Mesothelial cell of epicardium (in vitro differentiated cells): ENCODE measurements at regions not wholly inside any gene's neighbourhood (a gene's known extent, or its start where the extent isn't known, plus 50 kb on each side); places are given as distances from the start of the nearest gene placed in this dataset.

Source experiments
- DNase-seq, 2 experiments: peaks; one replicate each; pipeline ENCODE4 v3.0.0; 2021; ENCODE audit warnings: low spot score in 2 of 2; ENCODE audit not compliant: unreplicated experiment in 2 of 2
- H3K27ac Mint-ChIP-seq: 2 replicates; pipeline ENCODE4 v1.8.0; 2021; ENCODE audit warnings: mixed read lengths
- H3K27me3 Mint-ChIP-seq: 2 replicates; pipeline ENCODE4 v1.8.0; 2021; ENCODE audit warnings: low read depth, mixed read lengths
- H3K36me3 Mint-ChIP-seq: 2 replicates; pipeline ENCODE4 v1.8.0; 2021; ENCODE audit warnings: mixed read lengths
- H3K4me1 Mint-ChIP-seq: 2 replicates; pipeline ENCODE4 v1.8.0; 2021; ENCODE audit warnings: mixed read lengths
- H3K4me3 Mint-ChIP-seq: 2 replicates; pipeline ENCODE4 v1.8.0; 2021; ENCODE audit warnings: mild to moderate bottlenecking, moderate library complexity, mixed read lengths
- H3K9me3 Mint-ChIP-seq: 2 replicates; pipeline ENCODE4 v1.8.0; 2021; ENCODE audit warnings: mixed read lengths
- TF ChIP-seq, protein P1 (sequence below): fragments of 200-600 bp; sonication (generic); IDR thresholded peaks from one replicate; pipeline ENCODE4 v1.5.0; 2021; ENCODE audit warnings: antibody characterized with exemption; ENCODE audit not compliant: unreplicated experiment

DNA sequence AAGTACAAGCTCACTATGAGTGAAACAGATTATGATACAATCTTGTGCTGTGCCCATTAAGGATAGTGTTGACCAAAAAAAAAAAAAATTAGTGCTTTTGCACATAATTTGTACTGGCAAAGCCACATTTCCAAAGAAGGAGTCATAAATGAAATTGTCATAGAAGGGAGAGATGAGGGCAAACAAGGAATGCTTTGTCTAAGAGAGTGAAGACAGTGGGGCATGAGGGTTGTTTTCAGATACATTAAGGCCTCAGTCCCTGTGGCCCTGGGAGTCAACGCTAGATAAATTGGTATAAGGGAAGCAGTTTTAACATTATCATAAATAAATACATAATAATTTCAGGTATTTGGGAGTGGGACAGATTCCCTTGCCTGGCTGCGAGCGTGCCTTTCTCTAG, 267.5 kb upstream of the PRKCQ start:
- H3K27me3 Mint-ChIP-seq: no peaks in the 10 kb centered on the region
- no peak overlapping the region for H3K4me3 Mint-ChIP-seq
- DNase-seq: no peak
- TF ChIP-seq, protein P1, sequence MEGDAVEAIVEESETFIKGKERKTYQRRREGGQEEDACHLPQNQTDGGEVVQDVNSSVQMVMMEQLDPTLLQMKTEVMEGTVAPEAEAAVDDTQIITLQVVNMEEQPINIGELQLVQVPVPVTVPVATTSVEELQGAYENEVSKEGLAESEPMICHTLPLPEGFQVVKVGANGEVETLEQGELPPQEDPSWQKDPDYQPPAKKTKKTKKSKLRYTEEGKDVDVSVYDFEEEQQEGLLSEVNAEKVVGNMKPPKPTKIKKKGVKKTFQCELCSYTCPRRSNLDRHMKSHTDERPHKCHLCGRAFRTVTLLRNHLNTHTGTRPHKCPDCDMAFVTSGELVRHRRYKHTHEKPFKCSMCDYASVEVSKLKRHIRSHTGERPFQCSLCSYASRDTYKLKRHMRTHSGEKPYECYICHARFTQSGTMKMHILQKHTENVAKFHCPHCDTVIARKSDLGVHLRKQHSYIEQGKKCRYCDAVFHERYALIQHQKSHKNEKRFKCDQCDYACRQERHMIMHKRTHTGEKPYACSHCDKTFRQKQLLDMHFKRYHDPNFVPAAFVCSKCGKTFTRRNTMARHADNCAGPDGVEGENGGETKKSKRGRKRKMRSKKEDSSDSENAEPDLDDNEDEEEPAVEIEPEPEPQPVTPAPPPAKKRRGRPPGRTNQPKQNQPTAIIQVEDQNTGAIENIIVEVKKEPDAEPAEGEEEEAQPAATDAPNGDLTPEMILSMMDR: no peak
- H3K36me3 Mint-ChIP-seq: no peaks in the 10 kb centered on the region
- peaks cover 18% of the 10 kb centered on the region for H3K9me3 Mint-ChIP-seq
- H3K27ac Mint-ChIP-seq: no peak overlapping the region
- H3K4me1 Mint-ChIP-seq: no peaks in the 10 kb centered on the region

DNA sequence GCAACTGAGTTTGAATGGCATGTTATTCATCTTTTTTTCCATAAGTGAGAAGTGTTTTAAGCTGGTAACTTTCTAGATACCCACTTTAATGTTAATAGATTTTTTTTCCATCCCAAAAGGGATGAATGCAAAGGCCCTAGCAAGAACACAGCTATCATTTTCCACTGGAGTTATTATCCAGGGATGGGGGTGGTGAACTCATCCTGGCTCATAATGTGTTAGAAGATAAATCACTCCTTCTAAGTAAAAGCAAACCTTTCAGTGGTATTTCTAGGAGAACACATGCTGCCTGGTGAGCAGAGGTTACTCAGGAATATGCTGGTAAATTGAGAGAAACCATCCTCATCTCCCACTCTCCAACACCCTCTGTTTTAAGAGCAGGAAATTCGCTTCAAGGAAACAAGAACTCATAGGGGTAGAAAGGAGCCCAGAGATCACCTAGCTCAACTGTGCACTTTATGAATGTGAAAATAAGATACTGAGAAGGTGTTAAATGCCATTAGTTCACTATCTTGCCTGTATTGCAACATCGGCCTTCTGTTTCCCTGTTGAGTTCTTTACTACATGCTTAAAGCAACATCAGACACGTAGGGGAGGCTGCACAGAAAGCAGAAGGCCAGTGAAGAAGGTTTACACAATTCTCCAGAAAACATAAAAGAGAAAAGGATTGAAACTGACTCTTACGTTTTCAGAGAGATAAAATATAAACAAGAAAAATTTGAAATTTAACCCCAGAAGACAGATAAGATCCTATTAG, 264.0 kb upstream of the PRKCQ start:
- Mint-ChIP-seq H3K4me1 (no peaks in the 10 kb centered on the region), H3K27ac (no peak overlapping the region), H3K27me3 (no peaks in the 10 kb centered on the region), H3K9me3 (peaks cover 27% of the 10 kb centered on the region), H3K36me3 (no peaks in the 10 kb centered on the region), H3K4me3 (no peak overlapping the region)
- DNase-seq: no peak
- TF ChIP-seq, protein P1: no peak

DNA sequence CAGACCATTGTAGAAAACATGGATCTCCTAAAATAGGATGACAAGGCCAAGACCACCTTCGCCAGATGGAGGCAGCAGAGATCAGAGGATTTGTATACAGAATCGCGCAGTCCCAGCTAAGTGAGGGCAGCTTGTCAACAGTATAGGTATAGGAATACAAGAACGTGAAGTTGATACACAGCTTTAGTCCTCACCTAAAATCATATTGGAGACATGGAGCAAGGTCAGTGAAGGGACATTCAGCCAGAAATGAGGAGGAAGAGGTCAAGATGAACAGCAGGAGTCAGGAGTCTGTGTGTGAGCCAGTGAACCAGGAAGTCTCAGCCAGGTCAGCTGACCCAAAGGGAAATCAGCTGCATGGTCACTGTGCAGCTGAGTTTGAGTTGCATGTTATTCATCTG, 263.4 kb upstream of the PRKCQ start:
- Mint-ChIP-seq H3K27ac (no peak overlapping the region), H3K4me3 (no peak overlapping the region), H3K27me3 (no peaks in the 10 kb centered on the region), H3K9me3 (peaks cover 27% of the 10 kb centered on the region), H3K36me3 (no peaks in the 10 kb centered on the region), H3K4me1 (no peaks in the 10 kb centered on the region)
- TF ChIP-seq, protein P1: no peak
- DNase-seq: no peak

DNA sequence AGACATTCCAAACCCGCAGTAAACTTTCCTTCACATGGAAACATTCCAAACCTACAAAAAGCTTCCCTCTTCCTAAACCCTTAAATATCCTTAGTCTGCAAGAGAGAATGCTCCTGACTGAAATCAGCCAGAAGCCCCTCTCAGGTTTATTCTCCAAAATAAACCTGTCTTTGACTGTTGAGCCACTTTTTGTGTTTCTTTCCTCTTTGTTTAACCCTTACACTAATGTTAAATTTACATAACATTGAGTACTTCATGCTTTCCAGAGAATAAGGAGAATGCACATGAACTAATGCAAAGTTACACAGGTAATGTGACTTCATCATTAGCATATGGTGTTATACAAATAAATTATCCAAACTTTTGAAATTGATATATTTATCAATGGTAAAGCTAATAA, 262.6 kb upstream of the PRKCQ start:
- no peak for DNase-seq
- TF ChIP-seq, protein P1: no peak
- no peaks in the 10 kb centered on the region for H3K4me1 Mint-ChIP-seq
- no peaks in the 10 kb centered on the region for H3K27me3 Mint-ChIP-seq
- H3K4me3 Mint-ChIP-seq: no peak overlapping the region
- peaks cover 27% of the 10 kb centered on the region for H3K9me3 Mint-ChIP-seq
- H3K27ac Mint-ChIP-seq: no peak overlapping the region
- no peaks in the 10 kb centered on the region for H3K36me3 Mint-ChIP-seq

DNA sequence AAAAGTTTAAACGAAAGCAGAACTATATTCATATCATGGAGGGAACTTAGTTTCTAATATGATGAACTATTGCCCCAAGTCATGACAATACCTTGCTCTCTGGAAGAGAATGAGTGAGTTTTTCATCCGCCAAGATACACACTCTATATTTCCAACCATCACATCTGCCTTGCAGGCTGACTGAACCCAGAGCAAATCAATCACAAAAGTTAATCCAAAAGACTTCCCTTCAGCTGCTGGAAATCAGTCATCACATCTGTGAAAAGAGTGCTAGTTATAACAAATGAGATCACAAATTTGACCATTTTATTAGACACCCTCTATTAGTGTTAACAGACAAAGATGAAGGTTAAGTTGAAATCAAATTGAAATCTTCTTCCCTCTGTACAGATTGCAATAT, 261.7 kb upstream of the PRKCQ start:
- TF ChIP-seq, protein P1: no peak
- H3K36me3 Mint-ChIP-seq: no peaks in the 10 kb centered on the region
- peaks cover 27% of the 10 kb centered on the region for H3K9me3 Mint-ChIP-seq
- H3K27me3 Mint-ChIP-seq: no peaks in the 10 kb centered on the region
- no peak overlapping the region for H3K4me3 Mint-ChIP-seq
- H3K4me1 Mint-ChIP-seq: no peaks in the 10 kb centered on the region
- no peak for DNase-seq
- no peak overlapping the region for H3K27ac Mint-ChIP-seq

DNA sequence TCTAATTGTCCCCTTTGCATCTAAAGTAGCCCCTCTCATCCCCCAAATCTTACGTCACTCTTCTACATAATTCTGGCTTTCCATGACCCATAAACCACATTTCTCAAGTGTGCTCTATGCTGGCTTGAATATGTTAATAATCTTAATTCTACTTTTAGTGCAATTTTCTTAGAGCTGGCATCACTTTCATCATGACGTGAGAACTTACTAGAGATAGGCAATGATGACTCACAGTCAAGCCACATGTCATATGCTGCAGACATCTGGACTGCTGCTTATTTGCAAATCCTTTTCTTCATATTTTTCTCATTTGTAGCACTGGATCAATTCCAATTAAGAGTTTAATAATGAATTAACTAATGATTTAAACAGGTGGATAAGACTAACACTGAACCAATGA, 260.7 kb upstream of the PRKCQ start:
- TF ChIP-seq, protein P1: no peak
- peaks cover 27% of the 10 kb centered on the region for H3K9me3 Mint-ChIP-seq
- H3K4me3 Mint-ChIP-seq: no peak overlapping the region
- H3K27me3 Mint-ChIP-seq: no peaks in the 10 kb centered on the region
- H3K4me1 Mint-ChIP-seq: no peaks in the 10 kb centered on the region
- H3K27ac Mint-ChIP-seq: no peak overlapping the region
- no peaks in the 10 kb centered on the region for H3K36me3 Mint-ChIP-seq
- DNase-seq: no peak
